OCI-LY3 (cell line): ENCODE measurements at regions not wholly inside any gene's neighbourhood (a gene's known extent, or its start where the extent isn't known, plus 50 kb on each side); places are given as distances from the start of the nearest gene placed in this dataset.

ENCODE experiments used
- CTCF ChIP-seq: fragments of 200-600, 300-600 bp; sonication (generic); IDR thresholded peaks from 2 replicates; pipeline ENCODE4 v1.5.1; 2014; ENCODE audit warnings: antibody characterized with exemption, low read length, low read depth
- EZH2phosphoT487 ChIP-seq: fragments of 200-600 bp; shearing (Covaris generic); IDR thresholded peaks from 2 replicates; pipeline ENCODE4 v1.6.1; 2018; ENCODE audit warnings: antibody characterized with exemption, mixed run types, low read depth

- TF ChIP-seq EZH2phosphoT487 (no peak), CTCF (no peak)
Measured at GRCh38 chr9:11023201-11023600, 410.4 kb upstream of the PTPRD start.
